ENCODE measurements at regions not wholly inside any gene's neighbourhood (a gene's known extent, or its start where the extent isn't known, plus 50 kb on each side); places are given as distances from the start of the nearest gene placed in this dataset.

GRCh38 chr16:65306300-65306699 lies 184.4 kb upstream of the CDH11 start:
- DNase-seq (ENCODE audit: low read depth), result no peak
- TF ChIP-seq CTCF (IDR thresholded peaks at IDR 0.05; ENCODE audit: low read depth, low read length, missing control alignments), result no peak
- in situ Hi-C loops (cut with HindIII; ENCODE audit: low sequenced_read_pairs), result no loop called here
- no peak overlapping the region for H3K4me3 ChIP-seq (ENCODE audit: low read depth, low read length)

- no peak for TF ChIP-seq CTCF (IDR thresholded peaks at IDR 0.05; ENCODE audit: low read depth, low read length, missing control alignments)
- H3K4me3 ChIP-seq (ENCODE audit: low read depth, low read length), result no peak overlapping the region
- no peak for DNase-seq (ENCODE audit: low read depth)
- in situ Hi-C loops (cut with HindIII; ENCODE audit: low sequenced_read_pairs), result no loop called here
Measured at GRCh38 chr16:65305266-65305959, 183.6 kb upstream of the CDH11 start.

- in situ Hi-C loops (cut with HindIII; ENCODE audit: low sequenced_read_pairs), result no loop called here
- DNase-seq (ENCODE audit: low read depth), result no peak
- H3K4me3 ChIP-seq (ENCODE audit: low read depth, low read length), result no peak overlapping the region
- TF ChIP-seq CTCF (IDR thresholded peaks at IDR 0.05; ENCODE audit: low read depth, low read length, missing control alignments), result no peak
Measured at GRCh38 chr16:65301029-65301428, 179.2 kb upstream of the CDH11 start.

GRCh38 chr16:65297453-65297852 lies 175.6 kb upstream of the CDH11 start:
- in situ Hi-C loops (cut with HindIII; ENCODE audit: low sequenced_read_pairs), result no loop called here
- no peak for DNase-seq (ENCODE audit: low read depth)
- H3K4me3 ChIP-seq (ENCODE audit: low read depth, low read length), result no peak overlapping the region
- no peak for TF ChIP-seq CTCF (IDR thresholded peaks at IDR 0.05; ENCODE audit: low read depth, low read length, missing control alignments)

GRCh38 chr16:65295527-65295926 lies 173.7 kb upstream of the CDH11 start:
- TF ChIP-seq CTCF (IDR thresholded peaks at IDR 0.05; ENCODE audit: low read depth, low read length, missing control alignments), result no peak
- no peak overlapping the region for H3K4me3 ChIP-seq (ENCODE audit: low read depth, low read length)
- DNase-seq (ENCODE audit: low read depth), result no peak
- in situ Hi-C loops (cut with HindIII; ENCODE audit: low sequenced_read_pairs), result no loop called here

- in situ Hi-C loops (cut with HindIII; ENCODE audit: low sequenced_read_pairs), result no loop called here
- DNase-seq (ENCODE audit: low read depth), result no peak
- no peak for TF ChIP-seq CTCF (IDR thresholded peaks at IDR 0.05; ENCODE audit: low read depth, low read length, missing control alignments)
- no peak overlapping the region for H3K4me3 ChIP-seq (ENCODE audit: low read depth, low read length)
Measured at GRCh38 chr16:65294708-65295107, 172.8 kb upstream of the CDH11 start.

Measured in astrocyte of the cerebellum (primary cell).